GM12891 (cell line): ENCODE measurements at regions not wholly inside any gene's neighbourhood (a gene's known extent, or its start where the extent isn't known, plus 50 kb on each side); places are given as distances from the start of the nearest gene placed in this dataset.

Experiments used
- DNase-seq: peaks from one replicate; pipeline ENCODE4 v3.0.0; 2011; ENCODE audit warnings: low spot score; ENCODE audit not compliant: insufficient read length
- FAIRE-seq: peaks from 2 replicates; lab custom pipeline; 2011; peaks lifted over from hg19 to GRCh38; lab: Jason Lieb, UNC
- PAX5 ChIP-seq: IDR thresholded peaks from 2 replicates; pipeline ENCODE4 v1.6.1; 2011; ENCODE audit warnings: low read length, moderate library complexity, mild to moderate bottlenecking; ENCODE audit not compliant: insufficient read depth, severe bottlenecking
- POLR2A ChIP-seq: IDR thresholded peaks from 2 replicates; pipeline ENCODE4 v1.6.1; 2011; ENCODE audit warnings: low read depth, low read length, control low read depth
- POLR2AphosphoS5 ChIP-seq: IDR thresholded peaks from 2 replicates; pipeline ENCODE4 v1.6.1; 2011; ENCODE audit warnings: low read depth, low read length, control low read depth
- POU2F2 ChIP-seq: IDR thresholded peaks from 2 replicates; pipeline ENCODE4 v1.6.1; 2011; ENCODE audit warnings: low read depth, mild to moderate bottlenecking, control low read depth, low read length, moderate library complexity
- SPI1 ChIP-seq: IDR thresholded peaks from 2 replicates; pipeline ENCODE4 v1.6.1; 2011; ENCODE audit warnings: low read depth, low read length, control low read depth
- TAF1 ChIP-seq: IDR thresholded peaks from 2 replicates; pipeline ENCODE4 v1.6.1; 2011; ENCODE audit warnings: low read depth, low read length, control low read depth

DNA sequence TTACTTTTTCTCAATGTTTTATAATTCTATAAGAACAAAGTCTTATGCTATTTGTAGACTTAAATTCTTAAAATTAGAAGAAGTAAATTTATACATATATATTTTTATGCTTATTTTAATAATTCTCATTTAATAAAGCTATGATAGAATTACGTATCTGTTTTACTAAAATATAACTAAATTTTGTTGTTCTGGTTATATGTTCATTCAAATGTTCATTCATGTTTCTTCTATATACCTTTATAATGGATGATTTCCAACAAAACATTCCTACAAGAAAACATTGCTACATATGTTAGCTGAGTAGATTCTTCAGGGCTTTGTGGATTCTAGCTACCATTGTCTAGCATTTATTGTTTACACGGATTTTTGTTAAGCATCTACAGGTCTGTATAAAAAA lies 634.3 kb upstream of the PCDH20 start:
- DNase-seq (no peak), FAIRE-seq (no peak)
- TF ChIP-seq TAF1 (no peak), POLR2A (no peak), POLR2AphosphoS5 (no peak), PAX5 (no peak), POU2F2 (no peak), SPI1 (no peak)

DNA sequence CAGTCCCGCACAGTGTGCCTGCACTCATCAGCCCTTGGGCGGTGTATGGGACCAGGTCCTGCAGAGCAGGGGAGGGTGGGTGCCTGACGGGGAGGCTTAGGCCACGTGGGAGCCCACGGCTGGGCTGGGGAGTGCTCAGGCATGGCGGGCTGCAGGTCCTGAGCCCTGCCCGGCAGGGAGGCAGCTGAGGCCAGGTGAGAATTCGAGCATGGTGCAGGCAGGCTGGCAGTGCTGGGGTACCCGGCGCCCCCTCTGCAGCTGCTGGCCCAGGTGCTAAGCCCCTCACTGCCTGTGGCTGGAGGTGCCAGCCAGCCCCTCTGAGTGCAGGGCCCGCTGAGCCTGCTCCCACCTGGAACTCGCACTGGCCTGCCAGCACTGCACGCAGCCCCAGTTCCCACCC lies 630.9 kb upstream of the PCDH20 start:
- no peak for TF ChIP-seq POLR2AphosphoS5
- no peak for TF ChIP-seq SPI1
- no peak for TF ChIP-seq POLR2A
- TF ChIP-seq PAX5, result no peak
- TF ChIP-seq TAF1, result no peak
- TF ChIP-seq POU2F2, result no peak
- no peak for DNase-seq
- FAIRE-seq, result no peak

DNA sequence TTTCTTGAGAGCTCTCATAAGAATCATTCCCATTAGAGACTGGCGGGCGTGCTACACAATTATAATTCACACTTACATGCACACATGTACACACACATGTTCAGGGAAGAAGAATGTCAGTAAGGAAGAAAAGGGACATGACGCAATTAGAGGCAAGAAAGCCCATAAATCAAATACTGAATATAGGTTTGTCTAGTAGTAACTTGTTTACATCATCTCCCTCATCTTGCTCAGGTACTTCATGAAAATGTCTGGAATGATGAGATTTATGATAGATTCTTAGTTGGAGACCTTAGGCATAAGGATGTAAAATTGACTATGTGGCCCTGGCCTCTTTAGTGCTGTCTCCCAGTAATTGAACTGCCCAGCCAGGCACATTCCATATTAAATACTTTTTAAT lies 628.0 kb upstream of the PCDH20 start:
- DNase-seq (no peak), FAIRE-seq (no peak)
- no peak for TF ChIP-seq POU2F2
- no peak for TF ChIP-seq POLR2A
- TF ChIP-seq SPI1, result no peak
- no peak for TF ChIP-seq PAX5
- no peak for TF ChIP-seq POLR2AphosphoS5

DNA sequence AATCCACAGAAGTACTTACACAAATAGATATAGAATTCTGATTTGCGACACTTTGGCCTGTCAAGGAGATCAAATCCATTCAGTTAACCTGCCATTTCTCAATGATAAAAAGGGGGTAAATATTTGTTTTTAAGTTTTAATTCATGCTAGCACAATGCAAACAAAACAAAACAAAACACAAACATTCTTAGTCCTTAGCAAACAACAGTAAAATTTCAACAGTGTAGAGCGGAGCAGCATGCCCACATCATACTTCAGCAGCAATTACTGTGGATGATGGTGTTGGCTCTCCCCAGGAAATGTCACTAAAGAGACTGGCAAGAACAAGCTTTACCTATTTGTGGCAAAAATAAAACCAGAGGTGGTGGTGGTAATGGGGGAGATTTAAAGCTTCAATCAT lies 625.2 kb upstream of the PCDH20 start:
- FAIRE-seq (no peak), DNase-seq (no peak)
- TF ChIP-seq SPI1, result no peak
- TF ChIP-seq PAX5, result no peak
- TF ChIP-seq POLR2AphosphoS5, result no peak
- TF ChIP-seq POU2F2, result no peak
- no peak for TF ChIP-seq POLR2A
- no peak for TF ChIP-seq TAF1

DNA sequence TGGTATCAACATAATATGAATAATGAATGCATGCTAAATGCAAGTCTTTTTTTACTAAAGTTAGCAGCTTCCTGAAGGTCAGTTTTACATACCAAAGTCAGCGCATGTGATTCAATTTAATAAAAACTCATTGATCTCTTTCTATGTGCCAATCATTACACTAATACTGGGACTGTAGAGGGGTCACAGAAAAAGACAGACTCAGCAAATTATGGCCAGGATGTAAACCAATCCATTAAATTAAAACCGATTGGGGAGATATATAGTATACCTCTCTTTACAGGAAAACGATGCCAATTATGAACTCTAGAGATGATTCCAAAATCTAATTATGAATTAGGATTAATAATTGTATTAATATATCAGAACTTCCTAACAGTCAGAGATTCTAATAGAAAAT lies 624.4 kb upstream of the PCDH20 start:
- TF ChIP-seq POLR2AphosphoS5 (no peak), SPI1 (no peak), POU2F2 (no peak), PAX5 (no peak), TAF1 (no peak), POLR2A (no peak)
- DNase-seq (no peak), FAIRE-seq (no peak)

DNA sequence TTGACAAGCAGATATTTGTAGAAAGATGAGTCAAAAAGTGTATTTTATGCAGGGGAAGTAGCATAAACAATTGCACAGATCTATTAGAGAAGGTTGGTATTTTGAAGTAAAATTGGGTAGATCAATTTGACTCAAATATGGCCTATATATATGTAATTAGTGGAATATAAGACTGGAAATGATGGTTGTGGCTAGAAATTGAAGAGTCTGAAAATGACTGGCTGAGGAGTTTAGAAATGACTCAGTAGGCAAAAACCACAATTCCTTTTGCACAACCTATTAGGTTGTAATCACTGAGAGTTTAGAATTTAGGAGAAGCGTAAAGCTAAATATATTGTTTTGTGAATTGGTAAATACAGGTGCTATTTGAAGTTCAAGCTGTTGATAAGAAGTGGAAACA lies 622.6 kb upstream of the PCDH20 start:
- DNase-seq (no peak), FAIRE-seq (no peak)
- TF ChIP-seq PAX5 (no peak), SPI1 (no peak), POLR2AphosphoS5 (no peak), POLR2A (no peak), TAF1 (no peak), POU2F2 (no peak)

DNA sequence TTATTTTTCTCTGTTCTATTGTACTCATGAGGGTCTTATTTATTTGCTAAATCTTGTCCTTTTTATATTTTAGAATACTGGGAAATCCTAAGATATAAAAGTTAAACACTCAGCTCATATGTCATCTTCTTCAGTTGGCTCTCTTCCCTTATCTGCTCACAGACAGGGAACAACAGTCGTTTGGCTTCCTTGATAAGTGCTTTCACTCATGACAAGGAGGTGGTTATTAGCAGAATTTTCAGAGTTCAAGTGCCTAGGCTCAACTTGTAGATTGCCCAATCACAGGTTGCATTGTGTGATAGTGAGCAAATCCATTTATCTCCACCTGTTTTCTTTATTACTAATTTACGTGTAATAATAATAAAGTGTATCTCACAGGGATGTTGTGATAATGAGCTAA lies 620.3 kb upstream of the PCDH20 start:
- DNase-seq, result no peak
- TF ChIP-seq POU2F2 (no peak), POLR2A (no peak), PAX5 (no peak), TAF1 (no peak), POLR2AphosphoS5 (no peak), SPI1 (no peak)
- no peak for FAIRE-seq

DNA sequence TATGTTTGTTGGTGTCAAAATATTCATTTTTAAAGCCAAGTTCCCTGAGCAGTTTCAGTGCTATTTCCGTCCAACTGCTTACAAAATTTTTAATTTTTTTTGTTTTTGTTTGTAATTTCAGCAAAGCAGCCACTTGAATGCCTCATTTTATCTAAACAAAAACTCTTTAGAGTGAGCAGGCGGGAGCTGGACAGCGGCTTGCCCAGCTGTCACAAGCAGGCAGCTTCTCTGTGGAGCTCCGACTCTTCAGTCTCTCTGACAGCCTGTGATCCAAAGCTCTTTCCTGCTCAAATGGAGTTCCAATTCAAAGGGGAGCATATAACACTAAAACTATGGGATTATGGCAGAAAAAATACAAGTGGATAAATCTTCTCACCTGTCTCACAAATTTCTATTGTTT lies 618.3 kb upstream of the PCDH20 start:
- FAIRE-seq (no peak), DNase-seq (no peak)
- TF ChIP-seq PAX5, result no peak
- TF ChIP-seq SPI1, result no peak
- no peak for TF ChIP-seq POU2F2
- TF ChIP-seq TAF1, result no peak
- TF ChIP-seq POLR2A, result no peak
- TF ChIP-seq POLR2AphosphoS5, result no peak

DNA sequence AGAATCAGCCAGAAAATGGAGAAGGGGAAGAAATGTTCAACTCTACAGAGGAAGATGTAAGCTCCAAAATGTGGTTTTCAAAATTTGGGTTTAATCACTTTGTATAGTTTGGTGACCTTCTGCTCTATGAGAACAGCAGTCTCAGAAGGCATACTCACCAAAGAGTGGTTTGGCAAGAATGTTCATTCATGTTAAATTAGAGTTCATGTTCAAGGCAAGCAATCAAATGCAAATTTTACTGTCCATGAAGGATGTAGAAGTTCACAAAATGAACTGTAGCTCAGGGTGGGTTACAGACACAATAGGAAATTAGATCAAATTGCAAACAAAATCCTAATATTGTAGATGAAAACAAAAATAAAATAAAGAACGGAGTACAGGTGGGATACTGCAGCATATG lies 606.7 kb upstream of the PCDH20 start:
- no peak for TF ChIP-seq PAX5
- no peak for TF ChIP-seq POLR2A
- TF ChIP-seq TAF1, result no peak
- no peak for TF ChIP-seq POLR2AphosphoS5
- no peak for TF ChIP-seq SPI1
- TF ChIP-seq POU2F2, result no peak
- DNase-seq (no peak), FAIRE-seq (no peak)

DNA sequence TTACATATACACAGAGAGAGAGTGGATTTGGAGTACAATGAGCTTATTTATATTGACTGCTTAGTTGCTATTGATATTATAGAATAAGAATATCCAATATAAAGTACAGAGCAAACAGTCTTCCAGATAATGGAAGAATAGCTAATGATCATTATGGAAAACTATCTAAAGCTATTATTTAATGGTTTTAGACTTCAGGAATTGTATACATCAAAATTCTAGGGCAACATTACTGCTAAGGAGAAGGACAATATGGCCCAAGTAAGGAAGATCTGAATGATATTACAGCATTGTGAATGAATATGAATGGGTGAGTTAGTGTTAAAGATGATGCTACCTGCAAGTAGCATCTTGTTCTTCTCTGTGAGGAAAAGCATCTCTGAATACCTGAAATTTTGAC lies 604.2 kb upstream of the PCDH20 start:
- no peak for DNase-seq
- FAIRE-seq, result no peak
- TF ChIP-seq POLR2A (no peak), PAX5 (no peak), POU2F2 (no peak), SPI1 (no peak), POLR2AphosphoS5 (no peak), TAF1 (no peak)

DNA sequence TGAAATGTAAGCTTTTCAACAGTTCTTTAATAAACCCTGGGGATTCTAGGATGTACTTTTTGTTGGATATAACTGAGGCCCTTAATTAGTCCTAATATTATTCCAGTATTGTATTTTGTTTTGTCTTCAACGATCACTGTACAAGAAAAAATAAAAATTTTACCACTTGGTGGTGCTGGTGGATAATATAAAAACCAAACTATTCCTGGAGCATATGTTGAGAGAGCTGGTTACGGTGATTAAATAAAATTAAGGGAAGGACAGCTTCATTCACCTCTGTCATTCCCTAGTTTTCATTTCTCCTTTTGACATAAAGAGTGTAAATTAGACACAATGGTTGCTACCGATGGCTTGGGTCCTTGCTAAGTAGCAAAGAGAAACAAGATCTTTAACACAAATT lies 598.6 kb upstream of the PCDH20 start:
- DNase-seq, result no peak

More for the DNA sequence above, 598.6 kb upstream of the PCDH20 start:
- no peak for FAIRE-seq
- TF ChIP-seq SPI1, result no peak
- no peak for TF ChIP-seq POLR2AphosphoS5
- TF ChIP-seq POLR2A, result no peak
- TF ChIP-seq PAX5, result no peak
- no peak for TF ChIP-seq POU2F2
- TF ChIP-seq TAF1, result no peak
